HCT116 (cell line): ENCODE measurements at regions not wholly inside any gene's neighbourhood (a gene's known extent, or its start where the extent isn't known, plus 50 kb on each side); places are given as distances from the start of the nearest gene placed in this dataset.

Experiments used
- ATAC-seq: fragments of 200-7000 bp; cut with Tn5 transposase; 2 replicates; pipeline ENCODE4 v1.9.1; 2020; ENCODE audit warnings: mild to moderate bottlenecking, moderate library complexity
- BruUV-seq: library from RNA; stranded (reverse); fragments of 400-500 nt; replicated peaks from 2 replicates; lab custom pipeline; 2021; lab: Mats Ljungman, UMichigan
- CTCF ChIA-PET: fragments of 300-600 bp; sonication (Branson Sonifier 250); formaldehyde crosslinking; loops from one replicate; lab custom pipeline; 2021; ENCODE audit warnings: antibody characterized with exemption; lab: Charles Lee
- POLR2A ChIA-PET: fragments of 300-600, 350-600 bp; sonication (Branson Sonifier 250); formaldehyde crosslinking; loops from one replicate; lab custom pipeline; 2021; ENCODE audit warnings: antibody characterized with exemption; lab: Charles Lee
- RAD21 ChIA-PET, 2 experiments: fragments of 300-600 bp; sonication (Branson Sonifier 250); formaldehyde crosslinking; loops; one replicate each; lab custom pipeline; 2023; ENCODE audit warnings: low total read pairs in 2 of 2; ENCODE audit not compliant: uncharacterized antibody in 2 of 2, unreplicated experiment in 2 of 2, low non-redundant PET in 1 of 2; lab: Charles Lee
- DNase-seq: peaks from one replicate; pipeline ENCODE4 v3.0.0-alpha.2; 2010; ENCODE audit warnings: low read depth, low spot score
- H2AFZ ChIP-seq: fragments of 200-600 bp; shearing (Covaris generic), sonication (generic); 2 replicates; pipeline ENCODE4 v1.6.1; 2017; ENCODE audit warnings: low read depth, mixed run types, mixed read lengths, antibody characterized with exemption, low read length; ENCODE audit not compliant: poor library complexity, severe bottlenecking
- H3K27ac ChIP-seq: 2 replicates; pipeline ENCODE4 v1.5.1; 2012; ENCODE audit warnings: low read depth, low read length
- H3K27me3 ChIP-seq: fragments of 200-600 bp; sonication (generic); 2 replicates; pipeline ENCODE4 v1.6.1; 2016; ENCODE audit warnings: mixed run types, low read length, mixed read lengths; ENCODE audit not compliant: insufficient read depth
- H3K36me3 ChIP-seq, 2 experiments: fragments of 200-500 bp in 1 of 2; fragments of 200-600 bp in 1 of 2; sonication (Bioruptor generic) in 1 of 2; sonication (generic) in 1 of 2; 2 replicates each; pipeline versions ENCODE4 v1.5.1 to v1.6.1; 2014 to 2016; ENCODE audit warnings: low read length in 2 of 2, inconsistent platforms in 1 of 2, mixed read lengths in 1 of 2, mixed run types in 1 of 2; ENCODE audit not compliant: insufficient read depth in 2 of 2, control insufficient read depth in 1 of 2
- H3K4me1 ChIP-seq, 2 experiments: fragments of 200-600 bp in 1 of 2; sonication (generic) in 1 of 2; 2 replicates each; pipeline versions ENCODE4 v1.5.1 to v1.6.1; 2012 to 2017; ENCODE audit warnings: low read length in 2 of 2, inconsistent platforms in 1 of 2, mild to moderate bottlenecking in 1 of 2, mixed read lengths in 1 of 2, mixed run types in 1 of 2, moderate library complexity in 1 of 2; ENCODE audit not compliant: insufficient read depth in 2 of 2, control insufficient read depth in 1 of 2
- H3K4me2 ChIP-seq: fragments of 200-600 bp; sonication (generic); 2 replicates; pipeline ENCODE4 v1.6.1; 2017; ENCODE audit warnings: mixed run types, low read length, mixed read lengths
- H3K4me3 ChIP-seq, 2 experiments: fragments of 200-600 bp in 1 of 2; sonication (generic) in 1 of 2; replicated peaks in 1 of 2; 2 replicates each; pipeline ENCODE4 v1.5.1; 2011 to 2016; ENCODE audit warnings: low read length in 2 of 2, control low read depth in 1 of 2, low read depth in 1 of 2, mild to moderate bottlenecking in 1 of 2, mixed read lengths in 1 of 2, mixed run types in 1 of 2
- H3K79me2 ChIP-seq: fragments of 200-600 bp; sonication (generic); 2 replicates; pipeline ENCODE4 v1.6.1; 2017; ENCODE audit warnings: mild to moderate bottlenecking, mixed run types, low read length, moderate library complexity, mixed read lengths; ENCODE audit not compliant: insufficient read depth
- H3K9ac ChIP-seq: fragments of 200-600 bp; sonication (generic); 2 replicates; pipeline ENCODE4 v1.6.1; 2016; ENCODE audit warnings: low read length, mixed read lengths
- H3K9me2 ChIP-seq: fragments of 200-600 bp; sonication (generic), shearing (Covaris generic); 2 replicates; pipeline ENCODE4 v1.6.1; 2017; ENCODE audit warnings: mixed run types, mild to moderate bottlenecking, moderate library complexity; ENCODE audit not compliant: insufficient read depth
- H3K9me3 ChIP-seq, 2 experiments: fragments of 200-500 bp in 1 of 2; fragments of 200-600 bp in 1 of 2; sonication (Bioruptor generic) in 1 of 2; sonication (generic) in 1 of 2; 2 replicates each; pipeline ENCODE4 v1.6.1; 2014 to 2017; ENCODE audit warnings: low read length in 2 of 2, mixed read lengths in 2 of 2, inconsistent platforms in 1 of 2, low read depth in 1 of 2, mild to moderate bottlenecking in 1 of 2, mixed run types in 1 of 2, moderate library complexity in 1 of 2; ENCODE audit not compliant: control insufficient read depth in 1 of 2, insufficient read depth in 1 of 2
- H4K20me1 ChIP-seq: fragments of 200-600 bp; sonication (generic), shearing (Covaris generic); 2 replicates; pipeline ENCODE4 v1.6.1; 2017; ENCODE audit warnings: mixed run types, mild to moderate bottlenecking, moderate library complexity; ENCODE audit not compliant: insufficient read depth
- CTCF ChIP-seq, 3 experiments: fragments of 200-600 bp in 1 of 3; sonication (generic) in 1 of 3; IDR thresholded peaks in 2 of 3; conservative IDR thresholded peaks in 1 of 3; 2 replicates each; pipeline ENCODE4 v1.5.1; 2012 to 2017; ENCODE audit warnings: low read depth in 2 of 3, low read length in 2 of 3, antibody characterized with exemption in 1 of 3, borderline replicate concordance in 1 of 3, control low read depth in 1 of 3, mild to moderate bottlenecking in 1 of 3, mixed read lengths in 1 of 3, mixed run types in 1 of 3, moderate library complexity in 1 of 3; ENCODE audit not compliant: insufficient read depth in 1 of 3
- EZH2 ChIP-seq: fragments of 200-600 bp; sonication (generic); IDR thresholded peaks from 2 replicates; pipeline ENCODE4 v1.6.1; 2017; ENCODE audit warnings: antibody characterized with exemption, mixed run types
- REST ChIP-seq: IDR thresholded peaks from 2 replicates; pipeline ENCODE4 v1.6.1; 2012; ENCODE audit warnings: low read depth
- SRF ChIP-seq: IDR thresholded peaks from 2 replicates; pipeline ENCODE4 v1.6.1; 2012; ENCODE audit warnings: low read depth
- intact Hi-C: fragments of 100-400 bp; cut with micrococcal nuclease; formaldehyde crosslinking; loops from 2 replicates; pipeline ENCODE4 v1.10.0; 2022

DNA sequence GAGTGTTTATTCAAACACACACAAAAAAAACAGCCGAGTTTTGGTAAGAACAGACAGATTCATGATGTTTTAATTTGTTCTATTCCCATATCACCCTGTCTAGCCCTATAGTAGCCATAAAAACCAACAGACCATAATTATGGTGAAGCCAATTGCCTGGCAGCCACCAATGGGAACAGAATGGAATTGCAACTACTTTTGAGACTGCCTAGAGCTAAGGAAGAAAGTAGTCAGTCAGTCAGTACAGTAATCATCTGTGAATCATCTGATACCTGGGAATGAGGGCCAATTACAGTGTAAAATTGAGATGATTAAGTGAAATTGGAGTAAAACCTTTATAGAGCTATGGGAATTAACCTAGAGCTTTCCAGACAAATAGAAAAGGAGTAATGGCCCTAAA is 952.7 kb upstream of the KCND2 start:
- POLR2A ChIA-PET, result no interaction called here
- no peak overlapping the region for H3K4me3 ChIP-seq
- no peak overlapping the region for H3K4me2 ChIP-seq
- ATAC-seq (peak; percentile 78), DNase-seq (peak; percentile 2)
- CTCF ChIA-PET, result no interaction called here
- intact Hi-C loops, result no loop called here
- H3K36me3 ChIP-seq, result no peaks in the 10 kb centered on the region
- no peaks in the 10 kb centered on the region for H3K9me2 ChIP-seq
- no peak overlapping the region for H2AFZ ChIP-seq
- H3K9ac ChIP-seq, result no peak overlapping the region
- H3K9me3 ChIP-seq, result no peaks in the 10 kb centered on the region
- no peaks in the 10 kb centered on the region for H3K4me1 ChIP-seq
- H3K79me2 ChIP-seq, result no peaks in the 10 kb centered on the region
- TF ChIP-seq SRF (no peak), REST (no peak), EZH2 (no peak), CTCF (IDR thresholded peaks at IDR 0.05 in 2 of 3, conservative IDR thresholded peaks at IDR 0.05 in 1 of 3; ENCODE audit: borderline replicate concordance in 1 of 3, insufficient read depth in 1 of 3, low read depth in 2 of 3, low read length in 2 of 3) (peak in 2 of 3 experiments; percentile 29 to 32; a peak in 4 of 6 replicates)
- H4K20me1 ChIP-seq, result no peaks in the 10 kb centered on the region
- no TSS peak for BruUV-seq
- RAD21 ChIA-PET, result no interaction called here
- H3K27me3 ChIP-seq, result no peaks in the 10 kb centered on the region
- no peak overlapping the region for H3K27ac ChIP-seq
